Activated naive CD8-positive, alpha-beta T cell (primary cell): ENCODE measurements at regions not wholly inside any gene's neighbourhood (a gene's known extent, or its start where the extent isn't known, plus 50 kb on each side); places are given as distances from the start of the nearest gene placed in this dataset.

Source experiments
- H3K27ac Mint-ChIP-seq: one replicate; pipeline ENCODE4 v1.8.0; 2021; ENCODE audit warnings: mixed read lengths
- H3K27me3 Mint-ChIP-seq: one replicate; pipeline ENCODE4 v1.8.0; 2021; ENCODE audit warnings: mixed read lengths
- H3K36me3 Mint-ChIP-seq: one replicate; pipeline ENCODE4 v1.8.0; 2021; ENCODE audit warnings: mixed read lengths
- H3K4me1 Mint-ChIP-seq: one replicate; pipeline ENCODE4 v1.8.0; 2021; ENCODE audit warnings: low read depth, mixed read lengths
- H3K4me3 Mint-ChIP-seq: one replicate; pipeline ENCODE4 v1.8.0; 2021; ENCODE audit warnings: mild to moderate bottlenecking, mixed read lengths
- H3K9me3 Mint-ChIP-seq: one replicate; pipeline ENCODE4 v1.8.0; 2021; ENCODE audit warnings: low read depth, mixed read lengths

DNA sequence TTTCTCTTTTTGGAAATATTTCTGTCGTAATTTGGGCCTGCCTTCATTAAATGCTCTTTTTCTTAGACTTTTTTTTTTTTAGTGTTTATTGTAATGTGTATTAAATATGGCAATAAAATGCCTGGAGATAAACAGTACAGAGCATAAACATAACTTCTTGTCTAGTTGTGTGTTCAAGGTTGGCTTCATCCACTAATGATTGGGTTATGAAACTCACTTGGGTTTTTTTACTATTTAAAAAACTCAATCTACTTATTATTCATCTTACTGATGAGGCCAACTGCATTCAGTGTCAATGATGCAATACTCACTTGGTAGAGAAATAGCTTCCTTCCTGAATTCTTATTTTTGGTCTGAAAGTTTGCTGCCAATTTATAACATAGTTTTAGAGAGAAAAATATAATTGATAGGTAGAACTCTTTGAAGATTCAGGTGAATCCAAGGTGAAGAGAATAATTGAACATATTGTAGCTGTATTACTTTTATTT is 144.2 kb upstream of the NABP1 start:
- H3K36me3 Mint-ChIP-seq, result no peaks in the 10 kb centered on the region

DNA sequence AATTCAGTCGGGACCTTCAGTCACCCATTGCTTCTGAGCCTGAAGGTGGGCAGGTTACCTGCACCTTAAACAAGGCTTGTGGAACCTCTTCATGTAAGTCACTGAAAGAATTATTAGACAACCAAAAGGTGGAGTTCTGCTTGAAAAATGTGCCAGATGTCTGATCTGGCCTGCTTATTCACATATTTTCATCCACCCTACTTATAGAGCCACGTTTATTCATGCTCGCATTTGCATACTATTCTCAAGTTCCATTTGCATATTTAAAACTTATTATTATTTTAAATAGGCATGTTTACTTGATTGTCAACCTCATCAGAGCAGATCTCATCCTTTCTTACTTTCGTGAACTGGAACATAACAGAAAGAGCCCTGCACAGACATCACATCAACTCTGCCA is 140.0 kb upstream of the NABP1 start:
- H3K9me3 Mint-ChIP-seq, result peaks cover 6% of the 10 kb centered on the region
- H3K4me3 Mint-ChIP-seq, result no peak overlapping the region
- H3K4me1 Mint-ChIP-seq, result no peaks in the 10 kb centered on the region
- H3K36me3 Mint-ChIP-seq, result no peaks in the 10 kb centered on the region
- H3K27ac Mint-ChIP-seq, result no peak overlapping the region
- no peaks in the 10 kb centered on the region for H3K27me3 Mint-ChIP-seq

More for the DNA sequence above, 144.2 kb upstream of the NABP1 start:
- H3K27me3 Mint-ChIP-seq, result no peaks in the 10 kb centered on the region
- H3K4me3 Mint-ChIP-seq, result no peak overlapping the region
- peaks cover 6% of the 10 kb centered on the region for H3K9me3 Mint-ChIP-seq
- no peaks in the 10 kb centered on the region for H3K4me1 Mint-ChIP-seq
- no peak overlapping the region for H3K27ac Mint-ChIP-seq

DNA sequence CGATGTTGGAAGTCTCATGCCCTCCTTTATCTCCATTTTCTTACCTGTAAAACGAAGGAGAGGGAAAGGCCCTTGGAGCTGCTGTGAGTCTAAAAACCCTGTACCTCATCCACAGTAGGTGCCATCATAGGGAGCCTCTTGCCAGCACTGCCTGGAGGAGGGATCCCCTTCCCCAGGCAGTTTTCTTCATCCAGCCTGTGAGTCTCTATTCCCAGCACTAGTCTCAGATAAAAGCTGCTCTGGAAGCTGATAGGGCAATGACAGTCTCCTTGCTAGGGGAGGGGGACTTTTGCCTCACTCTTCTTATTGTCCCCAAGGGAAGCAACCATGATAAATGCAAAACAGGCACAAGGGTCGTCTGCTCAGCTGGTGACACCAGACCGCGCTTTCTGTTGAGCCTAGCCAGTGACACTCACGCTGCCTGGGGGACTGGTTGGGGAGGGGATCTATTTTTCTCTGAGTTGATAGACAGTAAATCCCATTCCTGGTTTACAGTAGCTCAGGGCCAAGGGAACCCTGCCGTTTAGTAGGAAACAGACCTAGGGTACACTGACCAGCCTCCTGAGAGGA is 139.5 kb upstream of the NABP1 start:
- no peaks in the 10 kb centered on the region for H3K27me3 Mint-ChIP-seq
- H3K36me3 Mint-ChIP-seq, result no peaks in the 10 kb centered on the region
- peaks cover 6% of the 10 kb centered on the region for H3K9me3 Mint-ChIP-seq
- H3K4me3 Mint-ChIP-seq, result no peak overlapping the region
- no peak overlapping the region for H3K27ac Mint-ChIP-seq
- no peaks in the 10 kb centered on the region for H3K4me1 Mint-ChIP-seq

DNA sequence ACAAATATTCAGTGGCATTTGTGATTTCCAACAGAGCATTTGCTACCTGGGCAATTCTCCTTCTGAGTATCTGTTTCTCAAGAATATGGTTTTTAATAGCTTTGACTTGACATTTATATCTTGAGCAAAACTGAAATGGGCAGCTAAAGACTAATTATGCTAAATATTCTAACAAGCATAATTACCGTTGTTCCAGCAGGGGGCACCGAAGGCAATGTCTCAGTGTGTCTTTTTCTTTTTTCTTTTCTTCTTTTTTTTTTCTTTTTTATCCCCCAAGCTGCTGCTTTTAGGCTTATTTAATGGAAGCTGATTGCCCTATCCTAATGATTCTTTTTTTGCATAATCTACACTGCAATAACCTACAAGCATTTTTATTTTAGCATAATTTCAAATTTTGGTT is 138.9 kb upstream of the NABP1 start:
- H3K27me3 Mint-ChIP-seq, result no peaks in the 10 kb centered on the region
- no peaks in the 10 kb centered on the region for H3K4me1 Mint-ChIP-seq
- peaks cover 6% of the 10 kb centered on the region for H3K9me3 Mint-ChIP-seq
- no peaks in the 10 kb centered on the region for H3K36me3 Mint-ChIP-seq
- H3K4me3 Mint-ChIP-seq, result no peak overlapping the region
- H3K27ac Mint-ChIP-seq, result no peak overlapping the region

DNA sequence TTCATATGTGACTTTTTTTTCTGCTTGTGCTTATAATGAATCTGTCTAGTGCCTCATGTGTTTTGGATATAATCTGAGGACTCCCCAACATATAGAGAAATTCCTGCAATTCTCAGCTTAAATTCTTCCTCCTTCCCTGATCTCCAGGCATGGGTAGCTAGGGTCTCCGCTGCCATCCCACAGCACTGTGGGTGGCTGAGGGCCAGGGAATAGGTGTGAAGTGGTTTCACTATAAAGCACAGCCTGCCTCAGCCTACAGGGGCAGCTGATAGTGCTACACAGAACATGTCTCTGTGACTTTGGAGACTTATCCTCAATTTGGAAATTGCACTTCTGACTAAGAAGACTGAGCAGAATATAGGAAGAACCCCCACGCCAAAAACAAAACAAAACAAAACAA is 137.3 kb upstream of the NABP1 start:
- Mint-ChIP-seq H3K4me3 (no peak overlapping the region), H3K36me3 (no peaks in the 10 kb centered on the region), H3K27me3 (no peaks in the 10 kb centered on the region), H3K9me3 (peaks cover 6% of the 10 kb centered on the region), H3K4me1 (no peaks in the 10 kb centered on the region), H3K27ac (no peak overlapping the region)

DNA sequence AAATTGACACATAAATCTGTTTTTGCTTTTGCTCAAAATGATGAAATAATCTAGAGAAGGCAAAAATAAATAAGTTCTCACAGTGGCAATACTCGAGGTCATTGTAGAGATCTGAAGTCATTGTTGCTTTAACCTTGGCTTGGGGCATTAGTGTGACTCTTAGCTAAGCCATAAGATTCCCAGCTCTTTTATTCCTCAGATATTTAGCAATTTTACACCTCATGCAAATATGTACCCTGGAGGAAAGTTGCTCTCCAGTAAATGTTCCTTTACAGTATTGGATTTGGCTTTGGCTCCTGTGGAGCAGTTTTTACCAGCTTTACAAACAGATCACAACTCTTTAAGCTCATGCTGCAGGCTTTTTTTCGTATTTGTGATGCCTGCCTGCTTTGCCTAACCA is 134.2 kb upstream of the NABP1 start:
- no peak overlapping the region for H3K27ac Mint-ChIP-seq
- H3K36me3 Mint-ChIP-seq, result no peaks in the 10 kb centered on the region
- no peaks in the 10 kb centered on the region for H3K9me3 Mint-ChIP-seq
- no peak overlapping the region for H3K4me3 Mint-ChIP-seq
- no peaks in the 10 kb centered on the region for H3K4me1 Mint-ChIP-seq
- no peaks in the 10 kb centered on the region for H3K27me3 Mint-ChIP-seq

DNA sequence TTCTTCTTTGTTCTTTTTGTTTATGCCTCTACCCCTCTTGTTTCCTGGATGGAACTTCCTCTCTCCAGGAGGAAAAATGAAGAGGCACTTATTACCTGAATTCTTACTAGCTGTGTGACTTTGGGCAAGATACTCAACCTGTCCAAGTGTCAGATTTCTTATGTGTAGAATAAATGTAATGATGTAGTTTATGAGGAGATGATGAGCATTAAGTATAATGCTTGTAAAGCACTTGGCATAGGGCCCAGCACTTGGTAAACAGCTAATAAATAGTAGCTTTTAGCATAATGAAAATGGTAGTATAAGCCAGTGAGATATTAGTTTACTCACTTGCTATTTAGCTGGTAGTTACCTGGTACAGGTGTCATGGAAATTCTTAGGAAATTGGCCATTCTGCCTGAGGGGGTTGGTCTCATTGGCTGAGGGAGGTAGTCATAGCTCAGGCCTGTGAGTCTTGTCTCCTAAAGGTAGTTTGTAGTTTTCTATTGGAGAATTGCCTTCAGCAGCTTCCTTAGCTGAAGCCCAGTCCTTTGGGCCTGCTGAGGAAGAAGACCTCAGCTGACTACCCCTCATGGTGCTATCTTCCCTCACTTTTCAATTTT is 133.4 kb upstream of the NABP1 start:
- no peaks in the 10 kb centered on the region for H3K4me1 Mint-ChIP-seq
- H3K9me3 Mint-ChIP-seq, result no peaks in the 10 kb centered on the region
- no peaks in the 10 kb centered on the region for H3K27me3 Mint-ChIP-seq
- H3K4me3 Mint-ChIP-seq, result no peak overlapping the region
- H3K36me3 Mint-ChIP-seq, result no peaks in the 10 kb centered on the region
- H3K27ac Mint-ChIP-seq, result no peak overlapping the region

DNA sequence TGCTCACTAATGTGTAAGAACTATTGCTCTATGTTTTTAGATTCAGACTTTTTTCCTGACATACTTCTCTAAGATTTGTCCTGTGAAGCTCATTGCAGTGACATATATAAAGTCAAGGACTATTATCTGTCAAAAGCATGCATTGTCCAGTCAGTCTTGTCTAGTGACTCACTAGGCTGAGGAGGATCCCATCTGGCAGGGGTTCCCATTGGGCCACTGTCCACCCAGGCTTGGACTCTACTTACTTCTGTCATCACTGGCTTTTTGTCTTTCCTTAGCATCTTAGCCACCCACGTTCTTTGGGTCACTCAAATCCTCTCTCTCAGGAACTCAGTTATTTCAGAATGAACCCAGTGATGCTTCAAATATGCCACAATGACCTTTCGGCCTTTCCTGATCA is 132.6 kb upstream of the NABP1 start:
- Mint-ChIP-seq H3K4me1 (no peaks in the 10 kb centered on the region), H3K27me3 (no peaks in the 10 kb centered on the region), H3K27ac (no peak overlapping the region), H3K36me3 (no peaks in the 10 kb centered on the region), H3K9me3 (no peaks in the 10 kb centered on the region), H3K4me3 (no peak overlapping the region)

DNA sequence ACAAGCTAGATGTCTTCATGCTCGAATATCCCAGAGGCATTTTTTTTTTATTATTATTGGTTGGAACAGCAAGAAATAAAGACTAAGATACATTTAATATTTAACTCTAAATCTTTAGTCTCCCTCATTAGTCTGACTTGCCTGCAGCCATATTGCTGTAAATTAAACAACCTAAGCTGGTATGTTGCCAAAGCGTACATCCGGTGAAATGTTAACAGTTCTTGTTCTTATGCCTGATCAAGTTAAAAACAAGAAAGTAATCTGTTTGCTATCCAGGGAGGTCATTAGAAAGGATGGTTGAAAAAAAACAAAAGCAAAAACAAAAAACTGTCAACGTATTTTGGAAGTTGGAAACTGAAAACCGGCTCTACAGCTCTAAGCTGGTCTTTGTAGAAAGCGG is 125.9 kb upstream of the NABP1 start:
- no peak overlapping the region for H3K4me3 Mint-ChIP-seq
- H3K36me3 Mint-ChIP-seq, result no peaks in the 10 kb centered on the region

DNA sequence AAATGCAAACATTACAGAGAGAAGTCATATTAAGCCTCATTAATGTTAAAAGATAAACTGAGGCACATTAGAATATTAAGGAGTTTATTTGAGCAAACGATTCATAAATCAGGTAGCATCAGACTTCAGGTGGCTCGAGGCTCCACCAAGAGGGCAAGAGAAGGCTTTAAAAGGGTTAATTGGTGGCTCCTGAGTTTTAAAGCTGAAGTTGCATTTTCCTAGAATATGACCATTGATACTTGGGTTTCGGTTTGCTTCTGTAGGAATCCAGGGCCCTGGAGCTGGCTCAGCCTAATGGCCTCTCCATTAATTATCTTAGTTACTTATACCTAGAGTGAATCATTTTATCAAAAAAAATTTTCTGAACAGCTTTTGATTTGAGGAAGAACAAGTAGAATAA is 123.7 kb upstream of the NABP1 start:
- H3K9me3 Mint-ChIP-seq, result no peaks in the 10 kb centered on the region
- H3K27ac Mint-ChIP-seq, result no peak overlapping the region
- no peaks in the 10 kb centered on the region for H3K36me3 Mint-ChIP-seq

More for the DNA sequence above, 125.9 kb upstream of the NABP1 start:
- Mint-ChIP-seq H3K9me3 (no peaks in the 10 kb centered on the region), H3K27me3 (peaks cover 9% of the 10 kb centered on the region), H3K27ac (no peak overlapping the region), H3K4me1 (peaks cover 2% of the 10 kb centered on the region)

DNA sequence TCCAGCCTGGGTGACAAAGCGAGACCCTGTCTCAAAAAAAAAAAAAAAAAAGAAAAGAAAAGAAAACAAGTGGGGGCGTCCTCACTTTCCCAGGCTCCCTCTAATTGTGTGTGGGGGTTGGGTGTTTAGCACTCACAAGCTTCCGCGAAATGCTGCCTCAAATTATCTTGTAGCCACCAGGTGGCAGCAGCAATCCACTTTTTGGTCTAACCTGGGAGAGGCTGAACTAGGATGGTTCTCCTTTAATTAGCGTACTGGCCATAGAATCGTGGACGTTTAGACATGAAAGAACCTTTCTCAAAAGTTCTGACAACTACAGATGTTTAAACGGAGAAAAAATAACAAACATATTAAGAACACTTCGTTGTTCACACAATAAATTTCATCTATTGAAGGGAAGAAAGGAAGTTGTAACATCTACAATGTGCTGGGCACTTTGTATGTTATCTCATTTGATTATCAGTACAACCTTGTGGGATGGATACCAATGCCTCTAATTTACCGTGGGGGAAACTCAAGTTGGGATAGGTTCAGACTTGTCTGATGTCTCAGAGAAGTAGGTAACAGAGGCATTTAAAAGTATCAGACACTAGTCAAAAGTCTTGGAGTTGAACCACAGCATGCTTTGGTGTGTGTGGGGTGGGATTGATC is 122.7 kb upstream of the NABP1 start:
- Mint-ChIP-seq H3K27ac (no peak overlapping the region), H3K9me3 (no peaks in the 10 kb centered on the region), H3K36me3 (no peaks in the 10 kb centered on the region), H3K4me1 (peaks cover 2% of the 10 kb centered on the region), H3K4me3 (no peak overlapping the region), H3K27me3 (peaks cover 11% of the 10 kb centered on the region)

More for the DNA sequence above, 123.7 kb upstream of the NABP1 start:
- Mint-ChIP-seq H3K4me1 (peaks cover 2% of the 10 kb centered on the region), H3K4me3 (no peak overlapping the region), H3K27me3 (peaks cover 9% of the 10 kb centered on the region)

DNA sequence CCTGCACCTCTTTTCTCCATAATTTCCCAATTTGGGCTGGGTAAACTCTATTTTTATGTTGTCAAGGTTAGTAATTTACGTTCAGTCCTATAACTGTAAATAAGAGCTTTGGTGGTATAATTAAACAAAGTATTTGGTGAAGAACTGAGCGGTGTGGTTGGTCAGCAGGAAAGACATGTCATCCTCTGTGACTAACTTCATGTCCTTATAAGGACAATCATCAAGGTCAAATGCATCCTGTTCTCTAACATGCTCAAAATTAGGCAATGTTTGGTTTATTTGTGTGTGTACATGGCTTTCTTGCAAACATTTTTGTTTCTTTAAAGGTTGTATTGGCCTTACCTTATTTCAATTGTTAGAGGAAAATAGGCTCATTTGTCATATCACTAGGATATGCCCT is 121.5 kb upstream of the NABP1 start:
- Mint-ChIP-seq H3K27me3 (peaks cover 9% of the 10 kb centered on the region), H3K4me1 (peaks cover 2% of the 10 kb centered on the region), H3K27ac (no peak overlapping the region), H3K4me3 (no peak overlapping the region), H3K36me3 (no peaks in the 10 kb centered on the region), H3K9me3 (no peaks in the 10 kb centered on the region)

DNA sequence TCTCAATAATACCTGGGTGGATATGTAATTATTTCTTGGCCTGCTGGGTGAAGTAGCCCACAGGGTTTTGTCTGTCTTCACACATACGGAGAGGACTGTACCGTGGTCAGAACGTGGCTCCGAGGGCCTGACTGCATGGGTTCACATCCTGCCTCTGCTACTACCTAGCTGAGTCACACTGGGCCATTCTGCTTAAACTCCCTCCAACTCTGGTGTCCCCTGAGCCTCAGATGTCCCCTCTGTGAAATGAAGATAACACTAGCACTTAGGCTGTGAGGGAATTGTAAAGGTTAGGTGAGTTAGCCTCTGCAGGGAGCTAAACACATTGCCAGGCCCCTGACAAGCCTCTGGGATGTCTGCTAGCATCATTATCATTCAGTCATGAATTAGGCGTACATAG is 120.1 kb upstream of the NABP1 start:
- Mint-ChIP-seq H3K27ac (no peak overlapping the region), H3K4me3 (no peak overlapping the region), H3K9me3 (no peaks in the 10 kb centered on the region), H3K36me3 (no peaks in the 10 kb centered on the region), H3K27me3 (peaks cover 9% of the 10 kb centered on the region), H3K4me1 (peaks cover 2% of the 10 kb centered on the region)

DNA sequence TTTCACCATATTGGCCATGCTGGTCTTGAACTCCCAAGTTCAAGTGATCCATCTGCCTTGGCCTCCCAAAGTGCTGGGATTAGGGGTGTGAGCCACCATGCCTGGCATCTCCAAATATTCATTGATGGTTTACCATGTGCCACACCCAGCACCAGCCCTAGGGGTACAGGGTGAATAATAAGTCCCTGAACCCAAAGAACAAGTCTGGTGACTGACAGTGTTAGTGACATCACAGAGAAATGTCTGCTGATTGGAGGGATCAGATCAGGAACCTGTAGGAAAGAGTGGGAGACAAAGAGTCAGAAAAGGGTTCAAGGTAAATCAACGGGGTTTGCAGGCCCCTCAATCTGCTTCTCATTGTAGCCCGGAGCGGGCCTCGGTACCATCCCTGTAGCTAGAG is 118.4 kb upstream of the NABP1 start:
- peaks cover 2% of the 10 kb centered on the region for H3K4me1 Mint-ChIP-seq
- H3K27me3 Mint-ChIP-seq, result peaks cover 12% of the 10 kb centered on the region
- H3K36me3 Mint-ChIP-seq, result no peaks in the 10 kb centered on the region
- no peaks in the 10 kb centered on the region for H3K9me3 Mint-ChIP-seq
- H3K27ac Mint-ChIP-seq, result no peak overlapping the region
- H3K4me3 Mint-ChIP-seq, result no peak overlapping the region

DNA sequence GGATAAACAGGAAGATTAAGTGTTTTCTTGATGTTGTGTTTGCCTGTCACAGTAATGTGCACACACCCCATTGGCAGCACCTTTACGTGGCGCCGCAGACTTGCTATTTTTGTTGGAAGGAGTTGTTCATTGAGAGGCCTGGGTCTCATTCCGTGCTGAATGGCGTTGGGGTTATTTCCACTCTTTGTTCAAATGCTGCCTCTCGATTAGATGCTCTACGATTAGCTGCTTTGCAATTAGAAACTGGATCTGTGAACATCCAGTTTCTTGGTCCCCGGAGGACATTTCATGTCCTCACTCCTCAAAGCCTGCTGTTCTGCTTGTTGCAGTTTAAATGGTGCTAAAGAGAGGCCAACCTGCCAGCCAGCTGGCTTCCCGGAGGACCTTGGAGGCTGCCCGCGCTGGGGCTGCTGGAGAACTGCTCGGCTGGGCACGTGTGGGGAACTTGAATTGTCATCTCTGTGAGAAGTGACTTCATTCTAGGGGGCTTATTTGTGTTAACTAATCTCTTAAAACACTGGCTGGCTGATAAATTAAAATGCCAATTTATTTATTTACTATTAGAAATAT is 117.4 kb upstream of the NABP1 start:
- no peak overlapping the region for H3K27ac Mint-ChIP-seq
- no peaks in the 10 kb centered on the region for H3K36me3 Mint-ChIP-seq

More for the DNA sequence above, 117.4 kb upstream of the NABP1 start:
- peaks cover 12% of the 10 kb centered on the region for H3K27me3 Mint-ChIP-seq
- no peak overlapping the region for H3K4me3 Mint-ChIP-seq
- H3K4me1 Mint-ChIP-seq, result no peaks in the 10 kb centered on the region
- H3K9me3 Mint-ChIP-seq, result no peaks in the 10 kb centered on the region
